ENCODE measurements at regions not wholly inside any gene's neighbourhood (a gene's known extent, or its start where the extent isn't known, plus 50 kb on each side); places are given as distances from the start of the nearest gene placed in this dataset.

DNA sequence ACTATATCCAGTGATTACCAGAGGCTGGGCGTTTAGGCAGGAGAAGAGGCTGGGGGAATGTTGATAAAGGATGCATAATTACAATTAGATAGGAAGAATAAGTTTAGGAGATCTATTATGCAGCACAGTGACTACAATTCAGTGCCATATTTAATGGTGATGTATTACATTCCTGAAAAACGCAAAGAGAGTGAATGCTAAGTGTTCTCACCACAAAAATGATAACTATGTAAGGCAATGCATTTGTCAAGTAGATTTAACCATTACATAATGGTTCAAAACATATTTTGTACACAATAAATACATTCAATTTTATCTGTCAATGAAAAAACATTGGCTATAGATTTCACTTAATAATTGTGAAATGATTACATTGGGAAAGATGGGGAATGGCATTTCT lies 548.9 kb downstream of the NUF2 start:
- no peak overlapping the region for H3K14ac ChIP-seq (ENCODE audit: insufficient read depth, low read length)
- no peak overlapping the region for H2AK5ac ChIP-seq (ENCODE audit: insufficient read length, low read length)
- H3K79me2 ChIP-seq (ENCODE audit: insufficient read depth, low read length): no peaks in the 10 kb centered on the region
- no peaks in the 10 kb centered on the region; the same call in 1 of the 2 replicates for H3K27me3 Mint-ChIP-seq (ENCODE audit: low read depth)
- no peak overlapping the region for H2BK15ac ChIP-seq (ENCODE audit: low read depth, low read length)
- H3K9me3 ChIP-seq (ENCODE audit: control insufficient read depth, low read depth, low read length): no peaks in the 10 kb centered on the region
- peaks cover 13 to 20% of the 10 kb centered on the region in 2 experiments for H3K4me1 Mint-ChIP-seq
- H3K4me2 ChIP-seq (ENCODE audit: insufficient read depth, insufficient read length, low read length): no peak overlapping the region
- TF ChIP-seq, protein P1, sequence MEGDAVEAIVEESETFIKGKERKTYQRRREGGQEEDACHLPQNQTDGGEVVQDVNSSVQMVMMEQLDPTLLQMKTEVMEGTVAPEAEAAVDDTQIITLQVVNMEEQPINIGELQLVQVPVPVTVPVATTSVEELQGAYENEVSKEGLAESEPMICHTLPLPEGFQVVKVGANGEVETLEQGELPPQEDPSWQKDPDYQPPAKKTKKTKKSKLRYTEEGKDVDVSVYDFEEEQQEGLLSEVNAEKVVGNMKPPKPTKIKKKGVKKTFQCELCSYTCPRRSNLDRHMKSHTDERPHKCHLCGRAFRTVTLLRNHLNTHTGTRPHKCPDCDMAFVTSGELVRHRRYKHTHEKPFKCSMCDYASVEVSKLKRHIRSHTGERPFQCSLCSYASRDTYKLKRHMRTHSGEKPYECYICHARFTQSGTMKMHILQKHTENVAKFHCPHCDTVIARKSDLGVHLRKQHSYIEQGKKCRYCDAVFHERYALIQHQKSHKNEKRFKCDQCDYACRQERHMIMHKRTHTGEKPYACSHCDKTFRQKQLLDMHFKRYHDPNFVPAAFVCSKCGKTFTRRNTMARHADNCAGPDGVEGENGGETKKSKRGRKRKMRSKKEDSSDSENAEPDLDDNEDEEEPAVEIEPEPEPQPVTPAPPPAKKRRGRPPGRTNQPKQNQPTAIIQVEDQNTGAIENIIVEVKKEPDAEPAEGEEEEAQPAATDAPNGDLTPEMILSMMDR (conservative IDR thresholded peaks at IDR 0.05): no peak
- peaks cover 0 to 11% (median 3%) of the 10 kb centered on the region in 3 experiments; a peak in 3 of 7 replicates for H3K36me3 Mint-ChIP-seq (ENCODE audit: insufficient read depth in 1 of 3, low read depth in 3 of 3)
- DNase-seq: no peak
- peaks cover 0 to 10% of the 10 kb centered on the region in 2 experiments; a peak in 2 of 5 replicates for H3K9me3 Mint-ChIP-seq
- H4K91ac ChIP-seq (ENCODE audit: insufficient read length, low read depth, low read length): no peak overlapping the region
- H3K18ac ChIP-seq (ENCODE audit: insufficient read length, low read depth, low read length): no peak overlapping the region
- no peak overlapping the region for H3K27ac ChIP-seq (ENCODE audit: insufficient read length, low read depth, low read length)
- no peak overlapping the region for H4K8ac ChIP-seq (replicated peaks; ENCODE audit: insufficient read length, low read depth, low read length)
- no peak overlapping the region for H2BK20ac ChIP-seq (ENCODE audit: low read depth, low read length, poor library complexity, severe bottlenecking)
- no peak overlapping the region for H3K9ac ChIP-seq (ENCODE audit: extremely low read depth, insufficient read length, low read length)
- peaks cover 4% of the 10 kb centered on the region; the same call in 1 of the 2 replicates for H3K4me1 ChIP-seq (ENCODE audit: insufficient read depth, low read length)
- no peaks in the 10 kb centered on the region for H4K20me1 ChIP-seq (ENCODE audit: control insufficient read depth, insufficient read depth, insufficient read length)
- H2BK12ac ChIP-seq (ENCODE audit: insufficient read length, low read depth, low read length): no peak overlapping the region
- H2AFZ ChIP-seq (ENCODE audit: low read length): no peak overlapping the region
- H3K4ac ChIP-seq (ENCODE audit: low read depth, low read length): no peak overlapping the region
- H3T11ph ChIP-seq (ENCODE audit: low read length): no peak overlapping the region
- no peak overlapping the region for H3K27ac Mint-ChIP-seq
- H3K27me3 ChIP-seq (ENCODE audit: insufficient read depth, low read length): no peaks in the 10 kb centered on the region
- WGBS (ENCODE audit: extremely low coverage, insufficient read length, low lambda C conversion rate): no CpG with 5 or more reads among the region's 2 CpGs
- no peak overlapping the region for H3K56ac ChIP-seq (ENCODE audit: insufficient read length, low read depth, low read length)
- no peak overlapping the region for H3K4me3 Mint-ChIP-seq
- no peak overlapping the region for H3K23ac ChIP-seq (ENCODE audit: insufficient read length, low read depth, low read length)
- no peak overlapping the region for H2BK120ac ChIP-seq (ENCODE audit: low read depth, low read length, poor library complexity, severe bottlenecking)
- H3K79me1 ChIP-seq (ENCODE audit: insufficient read depth, low read depth, low read length, poor library complexity, severe bottlenecking): no peaks in the 10 kb centered on the region
- H3K23me2 ChIP-seq (ENCODE audit: insufficient read length, low read depth, low read length, poor library complexity, severe bottlenecking): no peaks in the 10 kb centered on the region
- H4K5ac ChIP-seq (ENCODE audit: insufficient read length, low read depth, low read length): no peak overlapping the region
- no peak overlapping the region for H2BK5ac ChIP-seq (ENCODE audit: insufficient read length, low read length)
